SK-MEL-5 (cell line): ENCODE measurements at regions not wholly inside any gene's neighbourhood (a gene's known extent, or its start where the extent isn't known, plus 50 kb on each side); places are given as distances from the start of the nearest gene placed in this dataset.

Experiments
- DNase-seq: peaks from one replicate; pipeline ENCODE4 v3.0.0-alpha.2; 2016; ENCODE audit warnings: low read depth, low spot score
- in situ Hi-C: cut with HindIII; loops from 2 replicates; pipeline ENCODE4 v1.10.0; 2016; ENCODE audit warnings: low sequenced_read_pairs, high pct_unique_total_duplicates, low pct_unique_long_range_greater_than_20kb

DNA sequence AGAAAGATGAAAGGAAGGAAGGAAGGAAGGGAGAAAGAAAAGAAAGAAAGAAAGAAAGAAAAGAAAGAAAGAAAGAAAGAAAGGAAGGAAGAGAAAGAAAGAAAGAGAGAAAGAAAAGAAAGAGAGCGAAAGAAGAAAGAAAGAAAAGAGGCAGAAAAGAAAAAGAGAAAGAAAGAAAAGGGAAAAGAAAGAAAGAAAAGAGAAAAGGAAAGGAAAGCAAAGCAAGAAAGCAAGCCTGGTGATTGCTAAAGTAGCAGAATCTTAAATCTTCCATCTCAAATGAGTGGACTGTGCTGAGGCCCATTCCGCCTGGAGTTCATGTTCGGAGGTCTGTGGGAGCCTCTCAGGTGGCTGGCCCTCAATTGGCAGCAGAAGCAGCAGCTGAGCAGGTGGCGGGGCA lies 148.4 kb downstream of the TFAP2A start:
- in situ Hi-C loops = no loop called here
- DNase-seq = no peak

DNA sequence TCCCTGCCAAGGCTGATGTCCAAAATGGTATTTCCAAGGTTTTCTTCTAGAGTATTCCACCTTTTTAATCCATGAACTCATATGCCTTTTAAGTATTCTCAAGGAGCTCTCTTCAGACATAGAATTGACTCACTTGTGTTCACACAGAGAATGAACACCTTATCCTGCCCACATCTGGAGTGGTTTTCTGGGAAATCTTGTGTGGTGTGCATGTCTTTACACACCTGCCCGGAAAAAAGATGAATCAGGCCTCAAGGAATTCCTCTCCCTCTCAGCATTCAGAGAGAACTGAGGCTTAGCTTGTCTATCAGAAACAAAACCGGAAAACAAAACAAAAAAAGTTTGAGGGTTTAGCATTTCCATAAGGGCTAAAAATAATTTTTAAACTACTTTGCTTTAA lies 148.8 kb downstream of the TFAP2A start:
- in situ Hi-C loops = no loop called here
- no peak for DNase-seq

DNA sequence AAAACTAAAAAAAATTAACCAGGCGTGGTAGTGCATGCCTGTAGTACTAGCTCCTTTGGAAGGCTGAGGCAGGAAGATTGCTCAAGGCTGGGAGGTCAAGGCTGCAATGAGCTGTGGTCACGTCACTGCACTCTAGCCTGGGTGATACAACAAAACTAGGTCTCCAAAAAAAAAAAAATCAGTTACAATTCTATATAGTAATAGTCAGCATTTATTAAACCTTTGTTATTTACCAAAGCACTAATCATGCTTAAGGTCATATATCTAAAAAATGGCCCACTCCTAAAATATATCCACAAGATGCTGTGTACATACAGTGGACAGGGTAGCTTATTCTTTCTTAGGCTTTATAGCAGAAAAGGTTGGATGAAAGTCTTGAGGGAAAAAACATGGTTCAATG lies 152.4 kb downstream of the TFAP2A start:
- in situ Hi-C loops = no loop called here
- no peak for DNase-seq

- DNase-seq = peak; percentile 28
- in situ Hi-C loops = no loop called here
Observed at GRCh38 chr6:10259671-10260070, 155.2 kb downstream of the TFAP2A start.

- in situ Hi-C loops = no loop called here
- no peak for DNase-seq
Observed at GRCh38 chr6:10258341-10258740, 156.5 kb downstream of the TFAP2A start.

- peak; percentile 44 for DNase-seq
Observed at GRCh38 chr6:10256113-10256690, 158.7 kb downstream of the TFAP2A start.

GRCh38 chr6:10250655-10251220 lies 164.1 kb downstream of the TFAP2A start:
- in situ Hi-C loops = no loop called here
- no peak for DNase-seq

More at GRCh38 chr6:10256113-10256690, 158.7 kb downstream of the TFAP2A start:
- in situ Hi-C loops = no loop called here

DNA sequence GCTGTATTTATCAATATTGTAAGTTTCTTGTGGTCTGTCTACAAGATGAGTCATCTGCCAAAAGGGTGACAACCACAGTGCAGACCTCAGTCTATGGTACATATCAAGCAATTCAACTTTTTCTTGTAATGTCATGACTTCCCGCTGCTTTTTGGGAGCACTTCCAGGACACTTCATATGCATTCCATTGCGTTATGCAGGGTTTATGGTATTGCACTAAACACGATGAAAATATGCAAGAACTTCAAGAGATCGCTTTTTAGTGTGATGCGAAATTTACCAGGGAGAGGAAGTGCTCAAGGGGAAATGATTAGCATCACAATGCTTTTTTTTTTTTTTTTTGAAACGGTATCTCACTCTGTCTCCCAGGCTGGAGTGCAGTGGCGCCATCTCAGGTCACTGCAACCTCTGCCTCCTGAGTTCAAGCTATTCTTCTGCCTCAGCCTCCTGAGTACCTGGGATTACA lies 166.5 kb downstream of the TFAP2A start:
- DNase-seq = no peak
- in situ Hi-C loops = no loop called here

- no peak for DNase-seq
Observed at GRCh38 chr6:10237298-10238038, 177.4 kb downstream of the TFAP2A start.

DNA sequence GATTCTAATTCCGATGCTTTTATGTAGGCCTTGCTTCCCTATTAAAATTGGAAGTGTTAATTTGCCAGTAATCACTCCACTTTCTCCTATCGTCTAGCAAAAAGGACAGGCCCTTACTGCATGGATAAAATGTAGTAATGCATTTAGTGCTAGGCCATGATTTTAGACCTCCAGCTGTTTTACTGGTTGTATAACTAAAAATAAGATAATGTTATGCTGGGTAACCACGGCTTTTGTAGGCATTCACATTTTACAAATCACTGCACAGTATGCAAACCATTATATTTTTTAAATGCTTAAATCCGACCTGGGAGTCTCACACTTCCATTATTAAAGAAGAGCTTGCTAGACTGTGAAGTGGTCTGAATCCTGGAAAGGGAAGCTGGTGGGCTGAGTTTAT lies 179.5 kb downstream of the TFAP2A start:
- in situ Hi-C loops = no loop called here
- DNase-seq = no peak

More at GRCh38 chr6:10237298-10238038, 177.4 kb downstream of the TFAP2A start:
- in situ Hi-C loops = no loop called here

DNA sequence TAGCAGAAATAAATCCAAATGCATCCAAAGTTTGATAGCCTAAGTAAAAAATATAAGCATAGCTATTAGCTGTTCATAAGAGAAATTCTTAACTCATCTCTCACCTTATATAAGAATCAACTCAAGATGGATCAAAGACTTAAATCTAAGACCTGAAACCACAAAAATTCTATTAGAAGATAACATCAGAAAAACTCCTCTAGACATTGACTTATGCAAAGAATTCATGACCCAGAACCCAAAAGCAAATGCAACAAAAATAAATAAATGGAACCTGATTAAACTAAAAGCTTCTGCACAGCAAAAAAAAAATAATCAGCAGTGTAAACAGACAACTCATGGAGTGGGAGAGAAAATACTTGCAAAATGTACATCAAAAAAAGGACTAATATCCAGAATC lies 184.3 kb downstream of the TFAP2A start:
- no peak for DNase-seq
- in situ Hi-C loops = no loop called here

DNA sequence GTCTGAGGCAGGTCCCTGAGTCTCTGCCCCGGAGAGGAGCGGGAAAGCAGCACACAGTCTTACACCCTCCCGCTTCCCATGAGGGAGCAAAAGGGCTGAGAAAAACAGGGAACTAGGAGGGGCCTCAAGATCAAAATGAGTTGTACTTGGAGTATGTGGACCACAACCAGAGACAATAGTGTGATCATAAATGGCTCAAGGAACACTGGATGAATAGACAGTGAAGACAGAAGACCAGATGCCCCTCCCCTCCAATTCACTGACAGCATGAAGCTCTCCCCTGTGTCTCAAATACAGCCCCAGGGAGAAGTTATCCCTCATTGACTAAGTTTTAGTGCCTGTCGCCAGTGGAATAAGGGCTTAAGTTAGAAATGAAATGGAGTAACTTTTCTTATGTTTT lies 191.0 kb downstream of the TFAP2A start:
- in situ Hi-C loops = no loop called here
- DNase-seq = no peak

DNA sequence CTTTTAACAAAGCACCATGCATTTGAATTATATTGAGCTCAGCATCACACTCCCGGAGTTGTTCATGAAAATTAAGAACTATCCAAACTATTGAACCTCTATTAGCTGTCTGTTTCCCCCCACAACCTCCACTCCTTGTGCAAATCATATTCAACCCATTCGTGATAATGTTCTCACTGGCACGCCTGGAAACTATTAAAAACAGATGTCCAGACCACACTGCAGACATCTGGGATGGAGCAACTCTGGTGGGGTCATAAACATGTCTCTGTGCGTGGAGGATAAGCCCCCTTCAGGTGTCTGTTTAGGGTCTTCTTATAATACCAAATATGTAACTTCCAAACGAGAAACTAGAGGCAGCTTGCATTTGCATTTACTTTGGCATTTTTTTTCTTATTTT lies 193.7 kb downstream of the TFAP2A start:
- no peak for DNase-seq
- in situ Hi-C loops = no loop called here

DNA sequence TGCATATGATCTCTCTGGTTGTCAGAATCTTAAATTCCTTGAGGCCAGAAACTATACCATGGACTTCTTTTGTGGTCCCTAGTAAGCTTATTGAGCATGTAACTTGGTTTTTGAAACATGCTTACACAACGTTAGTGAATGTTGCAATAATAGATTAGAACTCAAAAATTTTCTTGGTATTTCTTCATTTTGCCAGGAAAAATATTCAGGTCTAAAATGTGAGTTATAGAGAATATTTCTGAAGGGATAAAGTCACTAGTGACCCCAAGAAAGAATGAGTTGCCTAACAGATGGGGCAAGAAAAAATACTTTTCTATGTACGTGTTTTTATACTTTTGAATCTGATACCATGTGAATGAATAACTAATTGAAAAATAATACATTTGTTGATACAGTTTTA lies 195.4 kb downstream of the TFAP2A start:
- in situ Hi-C loops = no loop called here
- DNase-seq = no peak

DNA sequence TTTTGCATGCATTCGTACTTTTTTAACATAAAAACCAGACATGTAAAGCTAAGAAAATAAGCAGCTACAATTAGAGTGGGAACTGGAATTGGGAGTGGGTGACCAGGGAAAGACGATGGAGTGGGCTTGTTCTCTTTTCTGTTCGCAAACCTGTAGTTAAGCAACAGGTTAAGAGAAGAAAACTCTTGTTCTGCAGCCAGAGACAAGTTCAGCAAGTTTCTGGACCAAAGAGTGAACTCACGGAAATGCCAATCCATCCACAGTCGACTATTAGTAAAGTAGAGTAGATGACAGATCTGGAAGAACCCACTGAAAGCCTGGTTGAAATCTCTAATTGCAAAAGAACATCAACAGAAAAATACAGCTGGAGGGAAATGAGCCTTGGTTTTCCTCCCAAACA lies 197.8 kb downstream of the TFAP2A start:
- in situ Hi-C loops = no loop called here
- no peak for DNase-seq

DNA sequence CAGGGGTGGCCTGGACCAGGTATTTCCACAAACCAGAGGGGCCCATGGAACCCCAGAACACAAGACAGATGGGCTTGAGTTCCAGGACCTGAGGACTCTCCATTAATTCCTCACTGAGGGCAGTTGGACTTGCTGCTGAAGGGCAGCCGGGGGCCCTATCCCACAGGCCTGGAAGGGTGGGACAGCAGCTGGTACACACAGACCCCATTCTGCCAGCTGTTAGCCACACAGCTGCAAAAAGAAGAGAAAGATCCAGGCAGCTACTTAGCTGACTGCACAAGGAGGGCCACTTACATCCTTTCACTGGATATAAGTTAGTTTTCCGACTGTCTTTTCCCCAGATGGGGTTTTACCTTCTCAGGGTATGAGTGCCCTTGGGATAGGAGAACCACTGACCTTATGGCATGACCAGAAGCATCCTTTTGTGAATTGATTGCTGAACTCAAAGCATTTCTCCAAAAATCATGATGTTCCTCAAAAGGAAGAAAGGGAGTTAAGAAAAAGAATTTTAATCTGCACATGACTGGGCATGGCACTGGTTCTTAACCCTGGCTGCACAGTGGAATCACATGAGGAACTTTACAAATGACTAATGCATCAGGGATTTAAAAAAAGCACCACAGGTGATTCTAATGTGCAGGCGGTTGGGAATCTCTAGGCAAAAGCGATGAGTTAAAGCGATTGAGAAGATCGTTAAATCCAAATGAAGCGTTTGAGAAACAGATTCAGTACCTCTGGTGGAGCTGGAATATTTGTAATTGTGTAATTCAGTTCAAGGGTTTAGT lies 199.4 kb downstream of the TFAP2A start:
- no peak for DNase-seq
- in situ Hi-C loops = no loop called here

GRCh38 chr6:10210052-10210451 lies 204.8 kb downstream of the TFAP2A start:
- in situ Hi-C loops = no loop called here
- no peak for DNase-seq

DNA sequence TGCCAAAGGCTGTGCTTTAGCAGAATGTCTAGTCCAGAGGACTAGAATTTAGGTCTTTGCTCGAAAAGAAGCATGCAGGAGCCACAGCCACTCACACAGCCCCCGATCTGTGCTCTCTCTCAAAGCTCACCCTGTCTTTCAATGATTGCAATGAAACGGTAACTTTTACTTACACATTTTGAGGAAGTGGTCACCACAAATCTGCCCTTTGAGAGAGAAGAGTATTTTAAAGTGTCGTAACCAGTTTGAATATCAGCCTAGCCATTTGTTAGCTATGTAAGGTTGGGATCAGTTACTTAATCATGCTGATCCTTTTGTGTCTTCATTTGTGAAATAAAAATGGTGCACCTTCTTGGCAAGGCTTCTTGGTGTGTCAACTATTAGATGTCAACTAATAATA lies 209.0 kb downstream of the TFAP2A start:
- DNase-seq = no peak
- in situ Hi-C loops = no loop called here
